MM.1S (cell line): ENCODE measurements at regions not wholly inside any gene's neighbourhood (a gene's known extent, or its start where the extent isn't known, plus 50 kb on each side); places are given as distances from the start of the nearest gene placed in this dataset.

Experiments used
- DNase-seq: peaks from one replicate; pipeline ENCODE4 v3.0.0-alpha.2; 2015
- H2AFZ ChIP-seq: fragments of 300-600 bp; sonication (generic); 2 replicates; pipeline ENCODE4 v1.6.0; 2016; ENCODE audit warnings: antibody characterized with exemption, low read length
- H3F3A ChIP-seq: fragments of 300-600 bp; sonication (generic); 2 replicates; pipeline ENCODE4 v1.6.1; 2016; ENCODE audit warnings: mild to moderate bottlenecking, antibody characterized with exemption, low read length, moderate library complexity, mixed read lengths; ENCODE audit not compliant: insufficient read depth
- H3K27ac ChIP-seq: fragments of 300-600 bp; sonication (generic); 2 replicates; pipeline ENCODE4 v1.5.1; 2016; ENCODE audit warnings: mild to moderate bottlenecking, low read length
- H3K27me3 ChIP-seq: fragments of 300-600 bp; sonication (generic); replicated peaks from 2 replicates; pipeline ENCODE4 v1.6.0; 2016; ENCODE audit warnings: low read length; ENCODE audit not compliant: insufficient read depth
- H3K36me3 ChIP-seq: fragments of 300-600 bp; sonication (generic); replicated peaks from 2 replicates; pipeline ENCODE4 v1.6.1; 2016; ENCODE audit warnings: mild to moderate bottlenecking, low read length, mixed read lengths; ENCODE audit not compliant: insufficient read depth
- H3K4me1 ChIP-seq: fragments of 300-600 bp; sonication (generic); 2 replicates; pipeline ENCODE4 v1.6.1; 2016; ENCODE audit warnings: low read length, mixed read lengths
- H3K4me2 ChIP-seq: fragments of 300-600 bp; sonication (generic); 2 replicates; pipeline ENCODE4 v1.6.0; 2016; ENCODE audit warnings: low read depth, low read length
- H3K4me3 ChIP-seq: fragments of 300-600 bp; sonication (generic); 2 replicates; pipeline ENCODE4 v1.5.1; 2016; ENCODE audit warnings: low read length, mixed read lengths
- H3K79me2 ChIP-seq: fragments of 300-600 bp; sonication (generic); 2 replicates; pipeline ENCODE4 v1.6.1; 2016; ENCODE audit warnings: mixed run types, low read length, mixed read lengths
- H3K9ac ChIP-seq: fragments of 300-600 bp; sonication (generic); 2 replicates; pipeline ENCODE4 v1.6.1; 2016; ENCODE audit warnings: low read length, mixed read lengths
- H3K9me2 ChIP-seq: fragments of 300-600 bp; sonication (generic); replicated peaks from 2 replicates; pipeline ENCODE4 v1.6.1; 2016; ENCODE audit warnings: mild to moderate bottlenecking, low read length, mixed read lengths; ENCODE audit not compliant: insufficient read depth
- H3K9me3 ChIP-seq: fragments of 300-600 bp; sonication (generic); replicated peaks from 2 replicates; pipeline ENCODE4 v1.6.1; 2016; ENCODE audit warnings: mild to moderate bottlenecking, low read length, mixed read lengths; ENCODE audit not compliant: insufficient read depth
- H4K20me1 ChIP-seq: fragments of 300-600 bp; sonication (generic); 2 replicates; pipeline ENCODE4 v1.6.1; 2016; ENCODE audit warnings: mild to moderate bottlenecking, low read length, moderate library complexity, mixed read lengths; ENCODE audit not compliant: insufficient read depth
- CTCF ChIP-seq: fragments of 300-600 bp; sonication (generic); IDR thresholded peaks from 2 replicates; pipeline ENCODE4 v1.5.1; 2016; ENCODE audit warnings: antibody characterized with exemption, low read length, mixed read lengths
- EZH2 ChIP-seq: fragments of 300-600 bp; sonication (generic); optimal IDR thresholded peaks from 2 replicates; pipeline ENCODE3; 2017; ENCODE audit warnings: low read depth, mild to moderate bottlenecking, antibody characterized with exemption, low read length, mixed read lengths
- EZH2phosphoT487 ChIP-seq: fragments of 300-600 bp; sonication (generic); IDR thresholded peaks from 2 replicates; pipeline ENCODE4 v1.6.1; 2018; ENCODE audit warnings: antibody characterized with exemption, low read length

- Histone ChIP-seq H3K4me1 (no peaks in the 10 kb centered on the region), H3K27ac (no peak overlapping the region), H4K20me1 (no peaks in the 10 kb centered on the region), H2AFZ (no peak overlapping the region), H3F3A (no peaks in the 10 kb centered on the region), H3K27me3 (no peaks in the 10 kb centered on the region), H3K36me3 (no peaks in the 10 kb centered on the region), H3K4me2 (no peak overlapping the region), H3K9me3 (no peaks in the 10 kb centered on the region), H3K79me2 (no peaks in the 10 kb centered on the region), H3K9me2 (no peaks in the 10 kb centered on the region), H3K9ac (no peak overlapping the region), H3K4me3 (no peak overlapping the region)
- TF ChIP-seq CTCF: no peak
- TF ChIP-seq EZH2: no peak
- TF ChIP-seq EZH2phosphoT487: no peak
- DNase-seq: no peak
Measured at GRCh38 chr14:42198010-42198409, 591.3 kb downstream of the LRFN5 start.

- Histone ChIP-seq H3K79me2 (no peaks in the 10 kb centered on the region), H3K27ac (no peak overlapping the region), H3F3A (no peaks in the 10 kb centered on the region), H2AFZ (no peak overlapping the region), H3K36me3 (no peaks in the 10 kb centered on the region), H4K20me1 (no peaks in the 10 kb centered on the region), H3K4me1 (no peaks in the 10 kb centered on the region), H3K9ac (no peak overlapping the region), H3K27me3 (no peaks in the 10 kb centered on the region), H3K9me2 (no peaks in the 10 kb centered on the region), H3K4me2 (no peak overlapping the region), H3K4me3 (no peak overlapping the region), H3K9me3 (no peaks in the 10 kb centered on the region)
- no peak for DNase-seq
- TF ChIP-seq EZH2phosphoT487 (no peak), CTCF (no peak), EZH2 (no peak)
Measured at GRCh38 chr14:42192738-42193653, 586.3 kb downstream of the LRFN5 start.

GRCh38 chr14:42190744-42191143, 584.1 kb downstream of the LRFN5 start:
- H3K4me3 ChIP-seq: no peak overlapping the region
- no peaks in the 10 kb centered on the region for H3K36me3 ChIP-seq
- H3K9me3 ChIP-seq: no peaks in the 10 kb centered on the region
- no peaks in the 10 kb centered on the region for H3F3A ChIP-seq
- no peak overlapping the region for H3K27ac ChIP-seq
- no peak for DNase-seq
- H3K27me3 ChIP-seq: no peaks in the 10 kb centered on the region
- H3K4me2 ChIP-seq: no peak overlapping the region
- TF ChIP-seq EZH2 (no peak), EZH2phosphoT487 (no peak), CTCF (no peak)
- no peaks in the 10 kb centered on the region for H3K4me1 ChIP-seq
- no peaks in the 10 kb centered on the region for H4K20me1 ChIP-seq
- H3K9ac ChIP-seq: no peak overlapping the region
- H2AFZ ChIP-seq: no peak overlapping the region
- no peaks in the 10 kb centered on the region for H3K9me2 ChIP-seq
- H3K79me2 ChIP-seq: no peaks in the 10 kb centered on the region
